K562 (cell line): ENCODE measurements at regions not wholly inside any gene's neighbourhood (a gene's known extent, or its start where the extent isn't known, plus 50 kb on each side); places are given as distances from the start of the nearest gene placed in this dataset.

Experiments
- ATAC-seq: fragments of 200-7000 bp; cut with Tn5 transposase; 3 replicates; pipeline ENCODE4 v1.9.1; 2020; ENCODE audit warnings: moderate library complexity
- BruUV-seq: library from RNA; stranded (reverse); fragments of 400-500 nt; replicated peaks from 2 replicates; lab custom pipeline; 2021; lab: Mats Ljungman, UMichigan
- CTCF ChIA-PET: fragments of 300-600 bp; formaldehyde crosslinking; extraction: SDS; loops from one replicate; lab custom pipeline; 2021; ENCODE audit warnings: low intra/inter-chr PET ratio; lab: Yijun Ruan, JAX
- POLR2A ChIA-PET: fragments of 300-600, 350-650 bp; sonication (Branson Sonifier 250); formaldehyde crosslinking; extraction: SDS; loops from one replicate; lab custom pipeline; 2021; ENCODE audit warnings: antibody characterized with exemption, inconsistent platforms; lab: Yijun Ruan, JAX
- DNase-seq, 4 experiments: peaks; one replicate each; pipeline versions ENCODE4 v3.0.0 to v3.0.0-alpha.2; 2011 to 2018; ENCODE audit warnings: low spot score in 3 of 4, mixed read lengths in 3 of 4; ENCODE audit errors: extremely low read depth in 1 of 4
- FAIRE-seq: peaks from 2 replicates; lab custom pipeline; 2011; peaks lifted over from hg19 to GRCh38; lab: Jason Lieb, UNC
- H2AFZ ChIP-seq: 2 replicates; pipeline ENCODE4 v1.6.0; 2011; ENCODE audit warnings: low read depth, low read length, control low read depth, inconsistent platforms
- H3K27ac ChIP-seq: fragments of 200-600 bp; 3 replicates; pipeline ENCODE4 v1.8.0; 2011; ENCODE audit warnings: low read depth, mild to moderate bottlenecking, control low read depth, inconsistent platforms, low read length, moderate library complexity, mixed read lengths; ENCODE audit errors: extremely low read depth
- H3K27me3 ChIP-seq, 2 experiments: fragments of 300-600 bp in 1 of 2; 2 replicates in 1 of 2; 3 replicates in 1 of 2; pipeline versions ENCODE4 v1.6.0 to v1.8.0; 2011; ENCODE audit warnings: inconsistent platforms in 2 of 2, low read length in 2 of 2, mild to moderate bottlenecking in 1 of 2, mixed read lengths in 1 of 2, moderate library complexity in 1 of 2; ENCODE audit not compliant: control insufficient read depth in 2 of 2, insufficient read depth in 2 of 2
- H3K36me3 ChIP-seq: fragments of 300-600 bp; 3 replicates; pipeline ENCODE4 v1.8.0; 2011; ENCODE audit warnings: mild to moderate bottlenecking, low read length, inconsistent platforms; ENCODE audit not compliant: control insufficient read depth, insufficient read depth
- H3K4me1 ChIP-seq, 2 experiments: fragments of 200-600 bp in 1 of 2; replicated peaks in 1 of 2; 2 replicates in 1 of 2; 3 replicates in 1 of 2; pipeline versions ENCODE4 v1.5.1 to v1.8.0; 2011; ENCODE audit warnings: inconsistent platforms in 2 of 2, low read length in 2 of 2, mild to moderate bottlenecking in 1 of 2, mixed read lengths in 1 of 2, moderate library complexity in 1 of 2; ENCODE audit not compliant: control insufficient read depth in 2 of 2, insufficient read depth in 2 of 2
- H3K4me2 ChIP-seq: 2 replicates; pipeline ENCODE4 v1.6.1; 2011; ENCODE audit warnings: low read length, control low read depth, inconsistent platforms, mixed read lengths; ENCODE audit not compliant: insufficient read depth
- H3K4me3 ChIP-seq: fragments of 200-600 bp; sonication (generic), shearing (Covaris generic); 2 replicates; pipeline ENCODE4 v1.5.1; 2016; ENCODE audit warnings: control low read depth, inconsistent platforms
- H3K79me2 ChIP-seq: fragments of 200-600 bp; 3 replicates; pipeline ENCODE4 v1.8.0; 2011; ENCODE audit warnings: low read length, inconsistent platforms; ENCODE audit not compliant: control insufficient read depth, insufficient read depth
- H3K9ac ChIP-seq, 2 experiments: 2 replicates each; pipeline versions ENCODE4 v1.6.0 to v1.6.1; 2011; ENCODE audit warnings: low read depth in 2 of 2, low read length in 2 of 2, control low read depth in 1 of 2, inconsistent platforms in 1 of 2, mild to moderate bottlenecking in 1 of 2, mixed read lengths in 1 of 2; ENCODE audit not compliant: insufficient read depth in 1 of 2
- H3K9me1 ChIP-seq: one replicate; pipeline ENCODE4 v1.6.0; 2011; ENCODE audit warnings: inconsistent platforms, mild to moderate bottlenecking, low read length, moderate library complexity; ENCODE audit not compliant: control insufficient read depth, insufficient read depth
- H3K9me3 ChIP-seq: replicated peaks from 2 replicates; pipeline ENCODE4 v1.5.1; 2011; ENCODE audit warnings: low read depth, low read length, inconsistent platforms; ENCODE audit not compliant: control insufficient read depth, insufficient read depth
- H4K20me1 ChIP-seq: replicated peaks from 2 replicates; pipeline ENCODE4 v1.6.1; 2011; ENCODE audit warnings: low read length, inconsistent platforms, mixed read lengths; ENCODE audit not compliant: control insufficient read depth, insufficient read depth
- CBX1 ChIP-seq: sonication (generic); IDR thresholded peaks from 2 replicates; pipeline ENCODE4 v1.6.1; 2016; ENCODE audit warnings: antibody characterized with exemption, low read depth, mild to moderate bottlenecking
- KDM4B ChIP-seq, 2 experiments: fragments of 450-650 bp in 1 of 2; sonication (generic) in 1 of 2; IDR thresholded peaks; 2 replicates each; pipeline ENCODE4 v1.6.1; 2016 to 2017; ENCODE audit warnings: borderline replicate concordance in 2 of 2, antibody characterized with exemption in 1 of 2, low read depth in 1 of 2, mild to moderate bottlenecking in 1 of 2
- LEF1 ChIP-seq: fragments of 450-650 bp; IDR thresholded peaks from 2 replicates; pipeline ENCODE4 v1.6.1; 2016; ENCODE audit warnings: mild to moderate bottlenecking
- NFE2 ChIP-seq: IDR thresholded peaks from 2 replicates; pipeline ENCODE4 v1.6.1; 2014; ENCODE audit warnings: antibody characterized with exemption, low read depth
- POLR3A ChIP-seq: IDR thresholded peaks from 2 replicates; pipeline ENCODE4 v1.6.1; 2011; ENCODE audit warnings: borderline replicate concordance, mild to moderate bottlenecking, moderate library complexity; ENCODE audit not compliant: insufficient read length, insufficient read depth; ENCODE audit errors: extremely low read depth
- SAP30 ChIP-seq: fragments of 200-600 bp; sonication (generic); IDR thresholded peaks from 2 replicates; pipeline ENCODE4 v1.6.1; 2012; ENCODE audit warnings: borderline replicate concordance, low read depth, mild to moderate bottlenecking, moderate library complexity, low read length, control low read depth, inconsistent platforms; ENCODE audit not compliant: insufficient read depth, poor library complexity, severe bottlenecking
- YY1 ChIP-seq, 3 experiments: IDR thresholded peaks; 2 replicates each; pipeline ENCODE4 v1.6.1; 2011; ENCODE audit warnings: low read length in 2 of 3, mild to moderate bottlenecking in 2 of 3, moderate library complexity in 2 of 3, borderline replicate concordance in 1 of 3, control low read depth in 1 of 3, low read depth in 1 of 3; ENCODE audit not compliant: insufficient read depth in 3 of 3, insufficient replicate concordance in 2 of 3, control insufficient read depth in 1 of 3, insufficient read length in 1 of 3; ENCODE audit errors: extremely low read depth in 1 of 3
- ZC3H8 ChIP-seq: fragments of 450-650 bp; IDR thresholded peaks from 2 replicates; pipeline ENCODE4 v1.6.1; 2017
- ZFP1 ChIP-seq: fragments of 450-650 bp; formaldehyde crosslinking; IDR thresholded peaks from 2 replicates; pipeline ENCODE4 v1.4.0; 2020; ENCODE audit warnings: mild to moderate bottlenecking, mixed read lengths
- ZKSCAN1 ChIP-seq: fragments of 150-350 bp; IDR thresholded peaks from 2 replicates; pipeline ENCODE4 v1.6.1; 2016; ENCODE audit warnings: low read depth, low read length
- ZNF121 ChIP-seq: sonication (generic); formaldehyde crosslinking; conservative IDR thresholded peaks from 2 replicates; pipeline ENCODE4 v1.8.0; 2022; ENCODE audit warnings: missing genetic modification reagents
- WGBS: fragments of 100-300 bp; shearing (Covaris generic); methylation state at CpG from one replicate; pipeline ENCODE4 v1.1.6; 2016; ENCODE audit warnings: low coverage, mixed read lengths; ENCODE audit not compliant: insufficient coverage; ENCODE audit errors: missing lambda C conversion rate; 5-methylcytosine and 5-hydroxymethylcytosine counted together
- in situ Hi-C: fragments of 300-500 bp; cut with MboI; formaldehyde crosslinking; loops from 4 replicates; pipeline ENCODE4 v1.15.0; 2018; ENCODE audit warnings: inconsistent platforms, mixed read lengths
- intact Hi-C: fragments of 100-400 bp; cut with micrococcal nuclease; formaldehyde crosslinking; loops from 2 replicates; pipeline ENCODE4 v1.14.2; 2022
- TF ChIP-seq, protein P1 (sequence below): fragments of 200-800 bp; sonication (Bioruptor generic); IDR thresholded peaks from 2 replicates; pipeline ENCODE4 v1.6.1; 2017; ENCODE audit warnings: missing genetic modification characterization, missing compliant biosample characterization
- TF ChIP-seq, protein P2 (sequence below): fragments of 250-450 bp; sonication (Bioruptor Pico); IDR thresholded peaks from 2 replicates; pipeline ENCODE4 v1.5.0; 2020; ENCODE audit warnings: mild to moderate bottlenecking, borderline replicate concordance
- TF ChIP-seq, protein P3 (sequence below): sonication (generic); formaldehyde crosslinking; IDR thresholded peaks from 2 replicates; pipeline ENCODE4 v1.8.0; 2023; ENCODE audit warnings: mild to moderate bottlenecking, missing genetic modification reagents

DNA sequence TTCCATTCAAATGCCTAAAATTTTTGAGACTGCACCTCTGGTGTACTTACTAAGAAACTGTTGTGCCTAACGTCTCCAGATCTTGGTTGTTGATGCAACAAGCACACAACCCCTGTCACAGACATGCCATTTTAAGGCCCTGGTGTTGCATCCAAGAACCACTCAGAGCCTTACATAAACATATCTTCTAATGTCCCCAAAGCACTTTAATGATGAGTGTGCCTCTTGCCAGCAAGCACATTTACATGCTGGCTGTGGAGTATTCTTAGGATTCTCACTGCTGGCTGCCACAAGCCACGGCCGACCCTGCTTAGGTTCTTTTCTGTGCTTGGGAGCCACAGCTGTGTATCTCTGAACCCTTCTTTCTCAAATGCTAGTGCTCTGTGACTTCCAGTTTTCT is 201.4 kb downstream of the ADAMTS15 start:
- ATAC-seq (no peak), DNase-seq (no peak), FAIRE-seq (no peak)
- no peaks in the 10 kb centered on the region for H3K9me1 ChIP-seq
- no peaks in the 10 kb centered on the region for H3K9me3 ChIP-seq
- POLR2A ChIA-PET: no interaction called here
- no peak overlapping the region for H3K27ac ChIP-seq
- no peak overlapping the region for H3K4me3 ChIP-seq
- no peaks in the 10 kb centered on the region for H3K36me3 ChIP-seq
- intact Hi-C loops (no loop called here), in situ Hi-C loops (no loop called here)
- peaks cover 2 to 17% of the 10 kb centered on the region in 2 experiments; a peak in 3 of 5 replicates for H3K27me3 ChIP-seq
- BruUV-seq: no TSS peak
- TF ChIP-seq ZKSCAN1 (no peak), YY1 (IDR thresholded peaks at IDR 0.05; ENCODE audit: borderline replicate concordance in 1 of 3, control insufficient read depth in 1 of 3, extremely low read depth in 1 of 3, insufficient read depth in 3 of 3, insufficient read length in 1 of 3, insufficient replicate concordance in 2 of 3, low read depth in 1 of 3, low read length in 2 of 3) (no peak), NFE2 (no peak), KDM4B (IDR thresholded peaks at IDR 0.05; ENCODE audit: borderline replicate concordance in 2 of 2, low read depth in 1 of 2) (no peak), ZC3H8 (no peak), CBX1 (no peak), SAP30 (no peak), ZNF121 (no peak), POLR3A (no peak), ZFP1 (CRISPR knock-in tag) (no peak), LEF1 (no peak)
- TF ChIP-seq, protein P1, sequence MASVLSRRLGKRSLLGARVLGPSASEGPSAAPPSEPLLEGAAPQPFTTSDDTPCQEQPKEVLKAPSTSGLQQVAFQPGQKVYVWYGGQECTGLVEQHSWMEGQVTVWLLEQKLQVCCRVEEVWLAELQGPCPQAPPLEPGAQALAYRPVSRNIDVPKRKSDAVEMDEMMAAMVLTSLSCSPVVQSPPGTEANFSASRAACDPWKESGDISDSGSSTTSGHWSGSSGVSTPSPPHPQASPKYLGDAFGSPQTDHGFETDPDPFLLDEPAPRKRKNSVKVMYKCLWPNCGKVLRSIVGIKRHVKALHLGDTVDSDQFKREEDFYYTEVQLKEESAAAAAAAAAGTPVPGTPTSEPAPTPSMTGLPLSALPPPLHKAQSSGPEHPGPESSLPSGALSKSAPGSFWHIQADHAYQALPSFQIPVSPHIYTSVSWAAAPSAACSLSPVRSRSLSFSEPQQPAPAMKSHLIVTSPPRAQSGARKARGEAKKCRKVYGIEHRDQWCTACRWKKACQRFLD (CRISPR knock-in tag): no peak
- TF ChIP-seq, protein P2, sequence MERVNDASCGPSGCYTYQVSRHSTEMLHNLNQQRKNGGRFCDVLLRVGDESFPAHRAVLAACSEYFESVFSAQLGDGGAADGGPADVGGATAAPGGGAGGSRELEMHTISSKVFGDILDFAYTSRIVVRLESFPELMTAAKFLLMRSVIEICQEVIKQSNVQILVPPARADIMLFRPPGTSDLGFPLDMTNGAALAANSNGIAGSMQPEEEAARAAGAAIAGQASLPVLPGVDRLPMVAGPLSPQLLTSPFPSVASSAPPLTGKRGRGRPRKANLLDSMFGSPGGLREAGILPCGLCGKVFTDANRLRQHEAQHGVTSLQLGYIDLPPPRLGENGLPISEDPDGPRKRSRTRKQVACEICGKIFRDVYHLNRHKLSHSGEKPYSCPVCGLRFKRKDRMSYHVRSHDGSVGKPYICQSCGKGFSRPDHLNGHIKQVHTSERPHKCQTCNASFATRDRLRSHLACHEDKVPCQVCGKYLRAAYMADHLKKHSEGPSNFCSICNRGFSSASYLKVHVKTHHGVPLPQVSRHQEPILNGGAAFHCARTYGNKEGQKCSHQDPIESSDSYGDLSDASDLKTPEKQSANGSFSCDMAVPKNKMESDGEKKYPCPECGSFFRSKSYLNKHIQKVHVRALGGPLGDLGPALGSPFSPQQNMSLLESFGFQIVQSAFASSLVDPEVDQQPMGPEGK (CRISPR knock-in tag): no peak
- TF ChIP-seq, protein P3, sequence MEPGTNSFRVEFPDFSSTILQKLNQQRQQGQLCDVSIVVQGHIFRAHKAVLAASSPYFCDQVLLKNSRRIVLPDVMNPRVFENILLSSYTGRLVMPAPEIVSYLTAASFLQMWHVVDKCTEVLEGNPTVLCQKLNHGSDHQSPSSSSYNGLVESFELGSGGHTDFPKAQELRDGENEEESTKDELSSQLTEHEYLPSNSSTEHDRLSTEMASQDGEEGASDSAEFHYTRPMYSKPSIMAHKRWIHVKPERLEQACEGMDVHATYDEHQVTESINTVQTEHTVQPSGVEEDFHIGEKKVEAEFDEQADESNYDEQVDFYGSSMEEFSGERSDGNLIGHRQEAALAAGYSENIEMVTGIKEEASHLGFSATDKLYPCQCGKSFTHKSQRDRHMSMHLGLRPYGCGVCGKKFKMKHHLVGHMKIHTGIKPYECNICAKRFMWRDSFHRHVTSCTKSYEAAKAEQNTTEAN: no peak
- H3K4me1 ChIP-seq: no peaks in the 10 kb centered on the region
- H3K9ac ChIP-seq: no peak overlapping the region
- H3K4me2 ChIP-seq: no peak overlapping the region
- H2AFZ ChIP-seq: no peak overlapping the region
- H3K79me2 ChIP-seq: no peaks in the 10 kb centered on the region
- H4K20me1 ChIP-seq: no peaks in the 10 kb centered on the region
- CTCF ChIA-PET: no interaction called here
- 0% methylated on average over 3 of the region's 3 CpGs for WGBS
